ENCODE measurements at regions not wholly inside any gene's neighbourhood (a gene's known extent, or its start where the extent isn't known, plus 50 kb on each side); places are given as distances from the start of the nearest gene placed in this dataset.
"Not testable (repeated sequence)": the region's sequence is repeated elsewhere in the genome, so short reads cannot be mapped to it uniquely, and the experiment has no call there.

GRCh38 chr22:25332386-25332785 is 112.9 kb downstream of the CRYBB2 start:
- Histone ChIP-seq H3K4me1 (ENCODE audit: insufficient read depth) (no peaks in the 10 kb centered on the region), H2AFZ (no peak overlapping the region), H3K4me2 (ENCODE audit: unreplicated experiment) (no peak overlapping the region), H3F3A (ENCODE audit: insufficient read depth) (no peaks in the 10 kb centered on the region), H3K9me3 (ENCODE audit: low read depth) (no peaks in the 10 kb centered on the region), H3K9ac (no peak overlapping the region), H3K27me3 (replicated peaks; ENCODE audit: insufficient read depth) (no peaks in the 10 kb centered on the region), H3K4me3 (no peak overlapping the region), H3K9me2 (ENCODE audit: insufficient read depth) (no peaks in the 10 kb centered on the region), H3K79me2 (ENCODE audit: insufficient read depth) (no peaks in the 10 kb centered on the region), H3K27ac (no peak overlapping the region), H3K36me3 (ENCODE audit: low read depth) (no peaks in the 10 kb centered on the region), H4K20me1 (ENCODE audit: insufficient read depth) (no peaks in the 10 kb centered on the region)
- WGBS, 2 experiments (ENCODE audit: low coverage in 1 of 2, low lambda C conversion rate in 2 of 2, missing lambda C conversion rate in 2 of 2): 83 to 86% methylated on average over 11 of the region's 11 CpGs
- in situ Hi-C loops (cut with MboI): no loop called here
- TF ChIP-seq EZH2phosphoT487 (IDR thresholded peaks at IDR 0.05; ENCODE audit: insufficient read depth, low read depth) (no peak), EZH2 (IDR thresholded peaks at IDR 0.05; ENCODE audit: insufficient read depth, poor library complexity, severe bottlenecking) (no peak)
- DNase-seq: no peak

GRCh38 chr22:25334162-25334490 is 114.7 kb downstream of the CRYBB2 start:
- in situ Hi-C loops (cut with MboI): no loop called here
- no peaks in the 10 kb centered on the region for H4K20me1 ChIP-seq (ENCODE audit: insufficient read depth)

DNA sequence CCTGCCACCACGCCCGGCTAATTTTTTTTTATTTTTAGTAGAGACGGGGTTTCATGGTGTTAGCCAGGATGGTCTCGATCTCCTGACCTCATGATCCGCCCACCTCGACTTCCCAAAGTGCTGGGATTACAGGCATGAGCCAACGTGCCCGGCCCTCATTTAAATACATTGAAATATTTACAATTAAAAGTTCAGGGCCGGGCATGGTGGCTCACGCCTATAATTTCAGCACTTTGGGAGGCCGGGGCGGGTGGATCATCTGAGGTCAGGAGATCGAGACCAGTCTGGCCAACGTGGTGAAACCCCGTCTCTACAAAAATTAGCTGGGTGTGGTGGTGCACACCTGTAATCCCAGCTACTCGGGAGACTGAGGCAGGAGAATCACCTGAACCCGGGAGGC is 115.2 kb downstream of the CRYBB2 start:
- H3K27me3 ChIP-seq (replicated peaks; ENCODE audit: insufficient read depth); H3K36me3 ChIP-seq (ENCODE audit: low read depth); H4K20me1 ChIP-seq (ENCODE audit: insufficient read depth); H3K9me2 ChIP-seq (ENCODE audit: insufficient read depth); H3K9ac ChIP-seq; H3K9me3 ChIP-seq (ENCODE audit: low read depth); H3K4me3 ChIP-seq; H3K79me2 ChIP-seq (ENCODE audit: insufficient read depth); H3K27ac ChIP-seq; DNase-seq; H3K4me1 ChIP-seq (ENCODE audit: insufficient read depth); H3K4me2 ChIP-seq (ENCODE audit: unreplicated experiment); H2AFZ ChIP-seq; H3F3A ChIP-seq (ENCODE audit: insufficient read depth); in situ Hi-C loops (cut with MboI): not testable (repeated sequence)
- WGBS, 2 experiments (ENCODE audit: low coverage in 1 of 2, low lambda C conversion rate in 2 of 2, missing lambda C conversion rate in 2 of 2): 80 to 86% methylated on average over 17 of the region's 17 CpGs

More at GRCh38 chr22:25334162-25334490, 114.7 kb downstream of the CRYBB2 start:
- no peaks in the 10 kb centered on the region for H3K36me3 ChIP-seq (ENCODE audit: low read depth)
- no peak overlapping the region for H3K4me3 ChIP-seq
- WGBS, 2 experiments (ENCODE audit: low coverage in 1 of 2, low lambda C conversion rate in 2 of 2, missing lambda C conversion rate in 2 of 2): 38 to 42% methylated on average over 10 of the region's 10 CpGs
- DNase-seq: peak; percentile 55
- no peaks in the 10 kb centered on the region for H3K27me3 ChIP-seq (replicated peaks; ENCODE audit: insufficient read depth)
- H3K27ac ChIP-seq: no peak overlapping the region
- H3K4me2 ChIP-seq (ENCODE audit: unreplicated experiment): no peak overlapping the region
- TF ChIP-seq EZH2 (IDR thresholded peaks at IDR 0.05; ENCODE audit: insufficient read depth, poor library complexity, severe bottlenecking) (no peak), EZH2phosphoT487 (IDR thresholded peaks at IDR 0.05; ENCODE audit: insufficient read depth, low read depth) (no peak)
- no peak overlapping the region for H2AFZ ChIP-seq
- no peaks in the 10 kb centered on the region for H3K9me2 ChIP-seq (ENCODE audit: insufficient read depth)
- H3K79me2 ChIP-seq (ENCODE audit: insufficient read depth): no peaks in the 10 kb centered on the region
- H3K9ac ChIP-seq: no peak overlapping the region
- H3K4me1 ChIP-seq (ENCODE audit: insufficient read depth): no peaks in the 10 kb centered on the region
- H3K9me3 ChIP-seq (ENCODE audit: low read depth): no peaks in the 10 kb centered on the region
- H3F3A ChIP-seq (ENCODE audit: insufficient read depth): no peaks in the 10 kb centered on the region

DNA sequence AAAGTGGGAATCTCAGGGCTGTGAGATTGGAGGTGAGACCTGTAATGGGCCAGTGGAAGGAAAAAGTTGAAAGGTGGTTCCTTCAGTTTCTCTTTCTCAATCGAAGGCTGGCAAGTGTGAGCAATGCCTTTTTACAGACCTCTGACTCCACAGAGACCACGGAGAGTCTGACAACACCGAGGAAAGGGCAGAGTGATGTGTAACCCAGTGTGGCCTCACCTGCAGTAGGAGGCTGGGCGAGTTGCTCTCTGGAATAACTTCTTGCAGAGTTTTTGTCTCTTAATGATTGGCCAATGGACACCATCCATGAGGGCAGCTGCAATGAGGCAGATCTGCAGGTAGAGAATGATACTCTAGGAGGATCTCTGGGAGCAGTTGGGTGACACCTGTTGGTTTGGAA is 115.8 kb downstream of the CRYBB2 start:
- 71 to 76% methylated on average over 4 of the region's 4 CpGs for WGBS, 2 experiments (ENCODE audit: low coverage in 1 of 2, low lambda C conversion rate in 2 of 2, missing lambda C conversion rate in 2 of 2)
- H3K9me3 ChIP-seq (ENCODE audit: low read depth); H2AFZ ChIP-seq; H3K4me2 ChIP-seq (ENCODE audit: unreplicated experiment); H3K36me3 ChIP-seq (ENCODE audit: low read depth); in situ Hi-C loops (cut with MboI); DNase-seq; H3K27me3 ChIP-seq (replicated peaks; ENCODE audit: insufficient read depth); H3K27ac ChIP-seq; H3K4me3 ChIP-seq; H4K20me1 ChIP-seq (ENCODE audit: insufficient read depth); H3K9me2 ChIP-seq (ENCODE audit: insufficient read depth); H3K4me1 ChIP-seq (ENCODE audit: insufficient read depth); H3K9ac ChIP-seq; H3K79me2 ChIP-seq (ENCODE audit: insufficient read depth); H3F3A ChIP-seq (ENCODE audit: insufficient read depth): not testable (repeated sequence)

- H3K27ac ChIP-seq; H3K79me2 ChIP-seq (ENCODE audit: insufficient read depth); H3K4me1 ChIP-seq (ENCODE audit: insufficient read depth); H3K27me3 ChIP-seq (replicated peaks; ENCODE audit: insufficient read depth); H2AFZ ChIP-seq; H3K4me3 ChIP-seq; H3K4me2 ChIP-seq (ENCODE audit: unreplicated experiment); H4K20me1 ChIP-seq (ENCODE audit: insufficient read depth); H3K36me3 ChIP-seq (ENCODE audit: low read depth); H3K9ac ChIP-seq; DNase-seq; H3F3A ChIP-seq (ENCODE audit: insufficient read depth); in situ Hi-C loops (cut with MboI); H3K9me3 ChIP-seq (ENCODE audit: low read depth); H3K9me2 ChIP-seq (ENCODE audit: insufficient read depth): not testable (repeated sequence)
- 94 to 97% methylated on average over 5 of the region's 5 CpGs for WGBS, 2 experiments (ENCODE audit: low coverage in 1 of 2, low lambda C conversion rate in 2 of 2, missing lambda C conversion rate in 2 of 2)
These were observed 121.1 kb downstream of the CRYBB2 start for GRCh38 chr22:25340536-25340935.

DNA sequence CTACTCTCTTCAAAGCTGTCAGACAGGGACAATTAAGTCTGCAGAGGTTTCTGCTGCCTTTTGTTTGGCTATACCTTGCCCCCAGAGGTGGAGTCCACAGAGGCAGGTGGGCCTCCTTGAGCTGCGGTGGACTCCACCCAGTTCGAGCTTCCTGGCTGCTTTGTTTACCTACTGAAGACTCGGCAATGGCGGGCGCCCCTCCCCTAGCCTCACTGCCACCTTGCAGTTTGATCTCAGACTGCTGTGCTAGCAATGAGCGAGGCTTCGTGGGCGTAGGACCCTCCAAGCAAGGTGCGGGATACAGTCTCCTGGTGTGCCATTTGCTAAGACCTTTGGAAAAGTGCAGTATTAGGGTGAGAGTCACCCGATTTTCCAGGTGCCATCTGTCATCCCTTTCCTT is 124.9 kb downstream of the CRYBB2 start:
- H3K4me3 ChIP-seq; H4K20me1 ChIP-seq (ENCODE audit: insufficient read depth); H3F3A ChIP-seq (ENCODE audit: insufficient read depth); H3K4me1 ChIP-seq (ENCODE audit: insufficient read depth); in situ Hi-C loops (cut with MboI); H3K4me2 ChIP-seq (ENCODE audit: unreplicated experiment); H2AFZ ChIP-seq; H3K9me3 ChIP-seq (ENCODE audit: low read depth); DNase-seq; H3K9me2 ChIP-seq (ENCODE audit: insufficient read depth); H3K36me3 ChIP-seq (ENCODE audit: low read depth); H3K27ac ChIP-seq; H3K9ac ChIP-seq; H3K27me3 ChIP-seq (replicated peaks; ENCODE audit: insufficient read depth); H3K79me2 ChIP-seq (ENCODE audit: insufficient read depth): not testable (repeated sequence)
- 97 to 100% methylated on average over 10 of the region's 10 CpGs for WGBS, 2 experiments (ENCODE audit: low coverage in 1 of 2, low lambda C conversion rate in 2 of 2, missing lambda C conversion rate in 2 of 2)

Measured in GM23248 (cell line).